Lung (tissue), 11 donors: ENCODE measurements at regions not wholly inside any gene's neighbourhood (a gene's known extent, or its start where the extent isn't known, plus 50 kb on each side); places are given as distances from the start of the nearest gene placed in this dataset.

Source experiments
- ATAC-seq: fragments of 200-7000 bp; cut with Tn5 transposase; one replicate; pipeline ENCODE4 v1.9.1; 2020; ENCODE audit warnings: moderate number of reproducible peaks; ENCODE audit not compliant: insufficient read depth, low FRiP score
- DNase-seq, 3 donors: peaks; one replicate each; pipeline ENCODE4 v3.0.0-alpha.2; 2013 to 2017
- H3K27ac ChIP-seq, 2 donors: one replicate each; pipeline ENCODE4 v1.5.1; 2013; ENCODE audit warnings: mild to moderate bottlenecking in 2 of 2, moderate library complexity in 2 of 2, control low read depth in 1 of 2, inconsistent platforms in 1 of 2, low read depth in 1 of 2, low read length in 1 of 2
- H3K27me3 ChIP-seq, 3 donors: one replicate each; pipeline ENCODE4 v1.5.1; 2013; ENCODE audit warnings: low read length in 2 of 3; ENCODE audit not compliant: control insufficient read depth in 3 of 3, insufficient read depth in 3 of 3
- H3K36me3 ChIP-seq, 4 donors: one replicate each; pipeline ENCODE4 v1.5.1; 2013; ENCODE audit warnings: low read length in 4 of 4, mild to moderate bottlenecking in 1 of 4, moderate library complexity in 1 of 4; ENCODE audit not compliant: control insufficient read depth in 4 of 4, insufficient read depth in 4 of 4
- H3K4me1 ChIP-seq, 5 donors: one replicate each; pipeline ENCODE4 v1.5.1; 2013; ENCODE audit warnings: low read length in 5 of 5, mild to moderate bottlenecking in 2 of 5, moderate library complexity in 1 of 5; ENCODE audit not compliant: control insufficient read depth in 5 of 5, insufficient read depth in 5 of 5
- H3K4me3 ChIP-seq: one replicate; pipeline ENCODE4 v1.5.1; 2013; ENCODE audit warnings: mild to moderate bottlenecking, control low read depth, moderate library complexity
- H3K9ac ChIP-seq, 2 donors: one replicate each; pipeline ENCODE4 v1.5.1; 2013; ENCODE audit warnings: low read length in 2 of 2, control low read depth in 1 of 2; ENCODE audit not compliant: insufficient read depth in 1 of 2
- H3K9me3 ChIP-seq, 4 donors: one replicate each; pipeline ENCODE4 v1.5.1; 2013; ENCODE audit warnings: low read length in 3 of 4, mild to moderate bottlenecking in 1 of 4, moderate library complexity in 1 of 4; ENCODE audit not compliant: control insufficient read depth in 4 of 4, insufficient read depth in 3 of 4
- WGBS, 2 donors: extraction: QIAGEN DNeasy Blood & Tissue Kit; methylation state at CpG; one replicate each; pipeline ENCODE4 v1.1.7; 2013; 5-methylcytosine and 5-hydroxymethylcytosine counted together
- TF ChIP-seq, protein P1 (sequence below): IDR thresholded peaks from 2 replicates; pipeline ENCODE4 v1.5.1; 2012; ENCODE audit warnings: mild to moderate bottlenecking; ENCODE audit errors: control extremely low read depth, extremely low read depth
- donor health status: control.
- donor health status: control.
- donor health status: Bipolar disorder and iron deficiency.
- donor health status: healthy.
- donor health status: DM: yes; HTN: yes; CAD: no.

DNA sequence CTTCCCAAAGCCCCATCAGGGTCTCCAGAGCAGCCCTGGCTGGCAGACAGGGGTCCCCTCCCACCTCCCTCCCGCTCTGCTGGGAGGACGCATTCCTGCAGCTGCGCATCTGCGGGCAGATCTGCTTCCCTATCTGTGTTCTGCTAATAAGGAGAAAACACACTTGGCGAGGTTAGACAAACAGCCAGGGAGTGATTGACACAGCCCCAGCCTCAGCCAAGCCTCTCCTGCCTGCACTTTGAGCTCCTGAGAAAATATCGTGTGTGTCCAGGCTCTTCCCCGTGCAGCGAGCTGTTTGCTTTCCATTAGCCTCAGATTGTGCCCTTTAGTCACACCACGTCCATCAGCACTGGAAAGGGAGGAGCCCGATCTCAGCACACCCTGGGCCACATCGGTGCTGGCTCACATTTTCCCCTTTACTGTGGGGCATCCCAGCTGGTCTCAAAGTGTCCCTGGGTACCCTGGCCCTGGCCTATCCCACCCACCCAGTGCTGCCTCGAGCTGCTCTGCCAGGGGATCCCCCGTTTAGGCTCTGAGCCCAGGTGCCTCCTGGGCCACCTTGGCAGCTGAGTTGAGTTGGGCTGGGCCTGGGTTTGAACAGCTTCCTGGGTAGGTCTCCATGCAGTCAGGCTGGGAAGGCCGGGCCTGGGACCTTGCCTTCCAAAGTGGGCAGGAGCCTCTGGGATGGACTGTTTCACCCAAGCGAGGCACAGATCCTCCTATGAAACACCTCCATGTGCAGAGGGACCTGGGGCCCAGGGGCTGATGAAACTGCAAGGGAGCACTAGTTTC lies 61.1 kb downstream of the BARX1 start:
- H3K27ac ChIP-seq: no peak overlapping the region
- ATAC-seq: no peak
- DNase-seq: peak in 1 of 3 donors; percentile 18
- no peaks in the 10 kb centered on the region for H3K36me3 ChIP-seq
- H3K9ac ChIP-seq: no peak overlapping the region
- H3K27me3 ChIP-seq: no peaks in the 10 kb centered on the region
- peaks cover 0 to 7% (median 0%) of the 10 kb centered on the region in 5 donors for H3K4me1 ChIP-seq
- no peak overlapping the region for H3K4me3 ChIP-seq
- peaks cover 0 to 9% (median 0%) of the 10 kb centered on the region in 4 donors for H3K9me3 ChIP-seq
- WGBS, 2 donors: 58 to 82% methylated on average over 15 of the region's 15 CpGs
- TF ChIP-seq, protein P1, sequence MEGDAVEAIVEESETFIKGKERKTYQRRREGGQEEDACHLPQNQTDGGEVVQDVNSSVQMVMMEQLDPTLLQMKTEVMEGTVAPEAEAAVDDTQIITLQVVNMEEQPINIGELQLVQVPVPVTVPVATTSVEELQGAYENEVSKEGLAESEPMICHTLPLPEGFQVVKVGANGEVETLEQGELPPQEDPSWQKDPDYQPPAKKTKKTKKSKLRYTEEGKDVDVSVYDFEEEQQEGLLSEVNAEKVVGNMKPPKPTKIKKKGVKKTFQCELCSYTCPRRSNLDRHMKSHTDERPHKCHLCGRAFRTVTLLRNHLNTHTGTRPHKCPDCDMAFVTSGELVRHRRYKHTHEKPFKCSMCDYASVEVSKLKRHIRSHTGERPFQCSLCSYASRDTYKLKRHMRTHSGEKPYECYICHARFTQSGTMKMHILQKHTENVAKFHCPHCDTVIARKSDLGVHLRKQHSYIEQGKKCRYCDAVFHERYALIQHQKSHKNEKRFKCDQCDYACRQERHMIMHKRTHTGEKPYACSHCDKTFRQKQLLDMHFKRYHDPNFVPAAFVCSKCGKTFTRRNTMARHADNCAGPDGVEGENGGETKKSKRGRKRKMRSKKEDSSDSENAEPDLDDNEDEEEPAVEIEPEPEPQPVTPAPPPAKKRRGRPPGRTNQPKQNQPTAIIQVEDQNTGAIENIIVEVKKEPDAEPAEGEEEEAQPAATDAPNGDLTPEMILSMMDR: no peak

DNA sequence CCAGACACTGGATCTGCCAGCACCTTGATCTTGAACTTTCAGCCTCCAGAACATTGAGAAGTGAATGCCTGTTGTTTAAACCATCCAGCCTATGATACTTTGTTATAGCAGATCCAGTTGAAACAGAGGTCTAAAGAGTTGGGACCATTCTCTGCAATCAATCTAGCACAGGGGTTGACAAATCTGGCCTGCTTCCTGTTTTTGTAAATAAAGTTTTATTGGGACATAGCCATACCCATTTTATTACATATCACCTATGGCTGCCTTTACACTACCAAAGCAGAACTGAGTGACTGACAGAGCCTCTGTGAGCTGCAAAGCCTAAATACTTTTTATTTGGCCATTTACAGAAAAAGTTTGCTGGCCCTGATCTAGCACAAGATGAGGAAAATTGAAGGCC lies 62.0 kb downstream of the BARX1 start:
- no peak overlapping the region for H3K4me3 ChIP-seq
- no peak for ATAC-seq
- no peak for DNase-seq
- peaks cover 0 to 7% (median 0%) of the 10 kb centered on the region in 5 donors for H3K4me1 ChIP-seq
- no peak overlapping the region for H3K27ac ChIP-seq
- H3K9ac ChIP-seq: no peak overlapping the region
- H3K9me3 ChIP-seq: peaks cover 0 to 9% (median 0%) of the 10 kb centered on the region in 4 donors
- H3K27me3 ChIP-seq: no peaks in the 10 kb centered on the region
- TF ChIP-seq, protein P1: no peak
- H3K36me3 ChIP-seq: no peaks in the 10 kb centered on the region

DNA sequence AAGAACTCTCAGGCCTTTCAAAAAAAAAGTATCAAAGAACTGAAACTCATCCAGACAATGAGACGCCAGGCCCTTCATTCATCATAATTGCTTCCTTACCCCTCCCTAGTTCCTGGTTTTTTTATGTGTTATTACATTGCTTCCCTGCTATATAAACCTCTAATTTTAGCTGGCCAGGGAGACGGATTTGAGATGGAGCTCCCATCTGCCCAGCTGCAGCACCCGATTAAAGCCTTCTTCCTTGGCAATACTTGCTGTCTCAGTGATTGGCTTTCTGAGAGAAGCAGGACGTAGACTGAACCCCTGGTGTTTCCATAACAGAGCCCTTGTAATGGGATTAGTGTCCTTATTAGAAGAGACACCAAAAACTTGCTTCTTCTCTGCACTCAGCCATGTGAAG lies 62.4 kb downstream of the BARX1 start:
- Histone ChIP-seq H3K9me3 (peaks cover 0 to 9% (median 0%) of the 10 kb centered on the region in 4 donors), H3K27me3 (no peaks in the 10 kb centered on the region), H3K27ac (no peak overlapping the region), H3K36me3 (no peaks in the 10 kb centered on the region), H3K4me3 (no peak overlapping the region), H3K4me1 (peaks cover 0 to 7% (median 0%) of the 10 kb centered on the region in 5 donors), H3K9ac (no peak overlapping the region)
- WGBS, 2 donors: 79 to 80% methylated on average over 4 of the region's 4 CpGs
- TF ChIP-seq, protein P1: no peak
- no peak for DNase-seq
- ATAC-seq: no peak
